SK-N-SH treated with all-trans-retinoic acid at 6 μM for 48 hours (cell line): ENCODE measurements at regions not wholly inside any gene's neighbourhood (a gene's known extent, or its start where the extent isn't known, plus 50 kb on each side); places are given as distances from the start of the nearest gene placed in this dataset.

Experiments
- ATAC-seq: fragments of 200-7000 bp; cut with Tn5 transposase; 3 replicates; pipeline ENCODE4 v1.9.1; 2020; ENCODE audit warnings: mild to moderate bottlenecking, moderate library complexity
- ARNTL ChIP-seq: fragments of 450-650 bp; formaldehyde crosslinking; IDR thresholded peaks from 2 replicates; pipeline ENCODE4 v1.5.0; 2020; ENCODE audit warnings: low read depth, mild to moderate bottlenecking, moderate library complexity, borderline replicate concordance
- BACH2 ChIP-seq: fragments of 250-450 bp; sonication (Bioruptor Pico); IDR thresholded peaks from 2 replicates; pipeline ENCODE4 v1.9.0; 2021; ENCODE audit warnings: mild to moderate bottlenecking, borderline replicate concordance
- CSDC2 ChIP-seq: fragments of 250-450 bp; sonication (Bioruptor Pico); IDR thresholded peaks from 2 replicates; pipeline ENCODE4 v1.5.0; 2020; ENCODE audit warnings: mild to moderate bottlenecking, moderate library complexity
- GLIS3 ChIP-seq: fragments of 250-450 bp; sonication (Bioruptor Pico); IDR thresholded peaks from 2 replicates; pipeline ENCODE4 v1.5.0; 2020; ENCODE audit warnings: mild to moderate bottlenecking, moderate library complexity
- ISL1 ChIP-seq: fragments of 250-450 bp; sonication (Bioruptor Pico); IDR thresholded peaks from 2 replicates; pipeline ENCODE4 v2.1.2; 2022; ENCODE audit warnings: mild to moderate bottlenecking, moderate library complexity
- OSR1 ChIP-seq: fragments of 250-450 bp; sonication (Bioruptor Pico); IDR thresholded peaks from 2 replicates; pipeline ENCODE4 v1.8.0; 2022; ENCODE audit warnings: moderate library complexity, mild to moderate bottlenecking, inconsistent platforms
- PPARA ChIP-seq: fragments of 250-450 bp; sonication (Bioruptor Pico); IDR thresholded peaks from 2 replicates; pipeline ENCODE4 v1.5.0; 2020; ENCODE audit warnings: mild to moderate bottlenecking, borderline replicate concordance
- RARB ChIP-seq: fragments of 250-450 bp; sonication (Bioruptor Pico); IDR thresholded peaks from 2 replicates; pipeline ENCODE4 v1.8.0; 2021; ENCODE audit warnings: mild to moderate bottlenecking, moderate library complexity
- SNAI2 ChIP-seq: fragments of 250-450 bp; sonication (Bioruptor Pico); IDR thresholded peaks from 2 replicates; pipeline ENCODE4 v1.5.0; 2020; ENCODE audit warnings: mild to moderate bottlenecking, moderate library complexity
- TOX ChIP-seq: fragments of 250-450 bp; sonication (Bioruptor Pico); IDR thresholded peaks from 2 replicates; pipeline ENCODE4 v1.8.0; 2021; ENCODE audit warnings: mild to moderate bottlenecking, moderate library complexity, borderline replicate concordance
- ZFP3 ChIP-seq: fragments of 250-450 bp; sonication (Bioruptor Pico); IDR thresholded peaks from 2 replicates; pipeline ENCODE4 v1.5.0; 2020; ENCODE audit warnings: mild to moderate bottlenecking, moderate library complexity
- ZFP30 ChIP-seq: fragments of 450-650 bp; formaldehyde crosslinking; IDR thresholded peaks from 2 replicates; pipeline ENCODE4 v1.5.0; 2022; ENCODE audit warnings: mild to moderate bottlenecking, moderate library complexity
- ZNF565 ChIP-seq: fragments of 450-650 bp; formaldehyde crosslinking; conservative IDR thresholded peaks from 2 replicates; pipeline ENCODE4 v1.5.0; 2020; ENCODE audit warnings: low read depth, mild to moderate bottlenecking, moderate library complexity
- ZNF70 ChIP-seq: fragments of 450-650 bp; formaldehyde crosslinking; IDR thresholded peaks from 2 replicates; pipeline ENCODE4 v1.5.0; 2020; ENCODE audit warnings: mild to moderate bottlenecking, moderate library complexity
- ZNF8 ChIP-seq: fragments of 450-650 bp; formaldehyde crosslinking; IDR thresholded peaks from 2 replicates; pipeline ENCODE4 v1.5.0; 2020; ENCODE audit warnings: mild to moderate bottlenecking, moderate library complexity
- TF ChIP-seq, protein P1 (sequence below): fragments of 250-450 bp; sonication (Bioruptor Pico); IDR thresholded peaks from 2 replicates; pipeline ENCODE4 v1.8.0; 2021; ENCODE audit warnings: low read depth, mild to moderate bottlenecking, moderate library complexity, borderline replicate concordance
- TF ChIP-seq, protein P2 (sequence below): fragments of 250-450 bp; sonication (Bioruptor Pico); IDR thresholded peaks from 2 replicates; pipeline ENCODE4 v1.8.0; 2020; ENCODE audit warnings: mild to moderate bottlenecking, moderate library complexity, borderline replicate concordance
- TF ChIP-seq, protein P3 (sequence below): fragments of 250-450 bp; sonication (Bioruptor Pico); IDR thresholded peaks from 2 replicates; pipeline ENCODE4 v1.5.1; 2020; ENCODE audit warnings: low read depth, mild to moderate bottlenecking, moderate library complexity
- TF ChIP-seq, protein P4 (sequence below): fragments of 250-450 bp; sonication (Bioruptor Pico); IDR thresholded peaks from 2 replicates; pipeline ENCODE4 v1.5.1; 2021; ENCODE audit warnings: mild to moderate bottlenecking, moderate library complexity

DNA sequence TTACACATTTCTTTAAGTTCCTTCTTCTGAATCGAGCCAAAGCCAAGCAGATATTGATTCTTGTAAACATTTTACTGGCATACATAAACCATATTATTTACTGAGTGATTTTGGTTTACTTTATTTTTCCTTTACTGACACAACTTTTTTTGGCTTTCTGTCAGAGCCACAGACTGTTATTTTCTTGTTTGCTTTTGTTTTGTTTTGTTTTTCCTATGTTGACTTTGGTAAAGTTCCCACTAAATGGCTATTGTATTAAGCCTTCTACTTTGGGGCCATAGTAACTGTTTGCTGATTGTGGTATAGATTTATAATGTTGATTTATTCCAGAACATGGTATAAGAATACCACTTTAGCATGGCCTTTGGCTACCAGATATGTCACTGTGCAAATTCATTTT is 419.4 kb downstream of the DCDC2C start:
- TF ChIP-seq, protein P1, sequence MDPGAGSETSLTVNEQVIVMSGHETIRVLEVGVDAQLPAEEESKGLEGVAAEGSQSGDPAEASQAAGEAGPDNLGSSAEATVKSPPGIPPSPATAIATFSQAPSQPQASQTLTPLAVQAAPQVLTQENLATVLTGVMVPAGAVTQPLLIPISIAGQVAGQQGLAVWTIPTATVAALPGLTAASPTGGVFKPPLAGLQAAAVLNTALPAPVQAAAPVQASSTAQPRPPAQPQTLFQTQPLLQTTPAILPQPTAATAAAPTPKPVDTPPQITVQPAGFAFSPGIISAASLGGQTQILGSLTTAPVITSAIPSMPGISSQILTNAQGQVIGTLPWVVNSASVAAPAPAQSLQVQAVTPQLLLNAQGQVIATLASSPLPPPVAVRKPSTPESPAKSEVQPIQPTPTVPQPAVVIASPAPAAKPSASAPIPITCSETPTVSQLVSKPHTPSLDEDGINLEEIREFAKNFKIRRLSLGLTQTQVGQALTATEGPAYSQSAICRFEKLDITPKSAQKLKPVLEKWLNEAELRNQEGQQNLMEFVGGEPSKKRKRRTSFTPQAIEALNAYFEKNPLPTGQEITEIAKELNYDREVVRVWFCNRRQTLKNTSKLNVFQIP (CRISPR knock-in tag), result no peak
- no peak for TF ChIP-seq PPARA (CRISPR knock-in tag)
- TF ChIP-seq TOX (CRISPR knock-in tag), result no peak
- TF ChIP-seq ZNF70 (CRISPR knock-in tag), result no peak
- no peak for TF ChIP-seq CSDC2 (CRISPR knock-in tag)
- TF ChIP-seq, protein P2, sequence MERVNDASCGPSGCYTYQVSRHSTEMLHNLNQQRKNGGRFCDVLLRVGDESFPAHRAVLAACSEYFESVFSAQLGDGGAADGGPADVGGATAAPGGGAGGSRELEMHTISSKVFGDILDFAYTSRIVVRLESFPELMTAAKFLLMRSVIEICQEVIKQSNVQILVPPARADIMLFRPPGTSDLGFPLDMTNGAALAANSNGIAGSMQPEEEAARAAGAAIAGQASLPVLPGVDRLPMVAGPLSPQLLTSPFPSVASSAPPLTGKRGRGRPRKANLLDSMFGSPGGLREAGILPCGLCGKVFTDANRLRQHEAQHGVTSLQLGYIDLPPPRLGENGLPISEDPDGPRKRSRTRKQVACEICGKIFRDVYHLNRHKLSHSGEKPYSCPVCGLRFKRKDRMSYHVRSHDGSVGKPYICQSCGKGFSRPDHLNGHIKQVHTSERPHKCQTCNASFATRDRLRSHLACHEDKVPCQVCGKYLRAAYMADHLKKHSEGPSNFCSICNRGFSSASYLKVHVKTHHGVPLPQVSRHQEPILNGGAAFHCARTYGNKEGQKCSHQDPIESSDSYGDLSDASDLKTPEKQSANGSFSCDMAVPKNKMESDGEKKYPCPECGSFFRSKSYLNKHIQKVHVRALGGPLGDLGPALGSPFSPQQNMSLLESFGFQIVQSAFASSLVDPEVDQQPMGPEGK (CRISPR knock-in tag), result no peak
- TF ChIP-seq ISL1 (CRISPR knock-in tag), result no peak
- no peak for ATAC-seq

DNA sequence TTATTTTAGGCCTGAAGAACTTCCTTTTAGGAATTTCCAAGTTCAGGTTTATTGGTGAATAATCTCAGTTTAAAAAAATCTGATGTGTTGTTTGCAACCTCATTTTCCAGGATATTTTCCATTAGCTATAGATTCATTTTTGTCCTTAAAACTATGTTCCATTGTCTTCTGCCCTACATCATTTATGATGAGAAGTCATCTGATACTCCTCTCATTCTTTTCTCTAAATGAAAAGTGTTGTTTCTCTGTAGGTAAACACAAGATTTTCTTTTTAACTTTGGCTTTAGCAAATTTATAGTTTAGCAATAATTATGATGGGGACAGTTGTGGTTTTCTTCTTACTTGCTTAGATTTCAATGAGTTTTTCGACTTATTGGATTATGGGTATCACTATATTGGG is 427.3 kb downstream of the DCDC2C start:
- TF ChIP-seq, protein P3, sequence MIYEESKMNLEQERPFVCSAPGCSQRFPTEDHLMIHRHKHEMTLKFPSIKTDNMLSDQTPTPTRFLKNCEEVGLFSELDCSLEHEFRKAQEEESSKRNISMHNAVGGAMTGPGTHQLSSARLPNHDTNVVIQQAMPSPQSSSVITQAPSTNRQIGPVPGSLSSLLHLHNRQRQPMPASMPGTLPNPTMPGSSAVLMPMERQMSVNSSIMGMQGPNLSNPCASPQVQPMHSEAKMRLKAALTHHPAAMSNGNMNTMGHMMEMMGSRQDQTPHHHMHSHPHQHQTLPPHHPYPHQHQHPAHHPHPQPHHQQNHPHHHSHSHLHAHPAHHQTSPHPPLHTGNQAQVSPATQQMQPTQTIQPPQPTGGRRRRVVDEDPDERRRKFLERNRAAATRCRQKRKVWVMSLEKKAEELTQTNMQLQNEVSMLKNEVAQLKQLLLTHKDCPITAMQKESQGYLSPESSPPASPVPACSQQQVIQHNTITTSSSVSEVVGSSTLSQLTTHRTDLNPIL (CRISPR knock-in tag), result no peak
- TF ChIP-seq ZFP30 (no peak), OSR1 (CRISPR knock-in tag) (no peak), ZNF565 (no peak), PPARA (CRISPR knock-in tag) (no peak), GLIS3 (CRISPR knock-in tag) (no peak), CSDC2 (CRISPR knock-in tag) (no peak), ISL1 (CRISPR knock-in tag) (no peak), SNAI2 (CRISPR knock-in tag) (no peak), ZNF8 (CRISPR knock-in tag) (no peak), RARB (no peak), ARNTL (CRISPR knock-in tag) (no peak), ZFP3 (CRISPR knock-in tag) (no peak), BACH2 (CRISPR knock-in tag) (no peak)
- TF ChIP-seq, protein P4, sequence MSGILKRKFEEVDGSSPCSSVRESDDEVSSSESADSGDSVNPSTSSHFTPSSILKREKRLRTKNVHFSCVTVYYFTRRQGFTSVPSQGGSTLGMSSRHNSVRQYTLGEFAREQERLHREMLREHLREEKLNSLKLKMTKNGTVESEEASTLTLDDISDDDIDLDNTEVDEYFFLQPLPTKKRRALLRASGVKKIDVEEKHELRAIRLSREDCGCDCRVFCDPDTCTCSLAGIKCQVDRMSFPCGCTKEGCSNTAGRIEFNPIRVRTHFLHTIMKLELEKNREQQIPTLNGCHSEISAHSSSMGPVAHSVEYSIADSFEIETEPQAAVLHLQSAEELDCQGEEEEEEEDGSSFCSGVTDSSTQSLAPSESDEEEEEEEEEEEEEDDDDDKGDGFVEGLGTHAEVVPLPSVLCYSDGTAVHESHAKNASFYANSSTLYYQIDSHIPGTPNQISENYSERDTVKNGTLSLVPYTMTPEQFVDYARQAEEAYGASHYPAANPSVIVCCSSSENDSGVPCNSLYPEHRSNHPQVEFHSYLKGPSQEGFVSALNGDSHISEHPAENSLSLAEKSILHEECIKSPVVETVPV (CRISPR knock-in tag), result no peak
- TF ChIP-seq, protein P1 (CRISPR knock-in tag), result no peak
- TF ChIP-seq, protein P2 (CRISPR knock-in tag), result no peak
- no peak for ATAC-seq
